H9 (cell line): ENCODE measurements at regions not wholly inside any gene's neighbourhood (a gene's known extent, or its start where the extent isn't known, plus 50 kb on each side); places are given as distances from the start of the nearest gene placed in this dataset.

Experiments used
- DNase-seq: peaks from one replicate; pipeline ENCODE4 v3.0.0-alpha.2; 2017
- H2AFZ ChIP-seq: one replicate; pipeline ENCODE4 v1.6.1; 2013; ENCODE audit warnings: mild to moderate bottlenecking, low read length, control low read depth, moderate library complexity
- H2AK5ac ChIP-seq: 2 replicates; pipeline ENCODE4 v1.6.1; 2013; ENCODE audit warnings: low read length, control low read depth, mixed read lengths; ENCODE audit not compliant: insufficient read length
- H2BK120ac ChIP-seq: one replicate; pipeline ENCODE4 v1.6.1; 2013; ENCODE audit warnings: low read depth, mild to moderate bottlenecking, low read length, control low read depth, inconsistent platforms; ENCODE audit not compliant: poor library complexity, severe bottlenecking
- H2BK12ac ChIP-seq: 2 replicates; pipeline ENCODE4 v1.6.1; 2013; ENCODE audit warnings: low read length, control low read depth, mixed read lengths, low read depth; ENCODE audit not compliant: insufficient read length
- H2BK15ac ChIP-seq: 2 replicates; pipeline ENCODE4 v1.6.1; 2013; ENCODE audit warnings: low read depth, low read length, control low read depth
- H2BK20ac ChIP-seq: one replicate; pipeline ENCODE4 v1.6.1; 2013; ENCODE audit warnings: low read depth, mild to moderate bottlenecking, low read length, control low read depth, inconsistent platforms; ENCODE audit not compliant: poor library complexity, severe bottlenecking
- H2BK5ac ChIP-seq: 2 replicates; pipeline ENCODE4 v1.6.1; 2013; ENCODE audit warnings: low read length, control low read depth, mixed read lengths; ENCODE audit not compliant: insufficient read length
- H3K14ac ChIP-seq: 2 replicates; pipeline ENCODE4 v1.6.1; 2013; ENCODE audit warnings: low read length, control low read depth; ENCODE audit not compliant: insufficient read depth
- H3K18ac ChIP-seq: 2 replicates; pipeline ENCODE4 v1.6.1; 2013; ENCODE audit warnings: low read depth, mild to moderate bottlenecking, mixed read lengths, low read length, control low read depth; ENCODE audit not compliant: insufficient read length
- H3K23ac ChIP-seq: 2 replicates; pipeline ENCODE4 v1.6.1; 2013; ENCODE audit warnings: low read length, control low read depth, mixed read lengths, low read depth; ENCODE audit not compliant: insufficient read length
- H3K23me2 ChIP-seq: 2 replicates; pipeline ENCODE4 v1.6.1; 2013; ENCODE audit warnings: low read depth, mild to moderate bottlenecking, mixed read lengths, low read length, control low read depth; ENCODE audit not compliant: insufficient read length, poor library complexity, severe bottlenecking
- H3K27ac ChIP-seq: 2 replicates; pipeline ENCODE4 v1.5.1; 2013; ENCODE audit warnings: low read length, control low read depth, mixed read lengths, low read depth; ENCODE audit not compliant: insufficient read length
- H3K27me3 ChIP-seq: 2 replicates; pipeline ENCODE4 v1.6.1; 2013; ENCODE audit warnings: low read length, control low read depth, inconsistent platforms; ENCODE audit not compliant: insufficient read depth
- H3K4ac ChIP-seq: 2 replicates; pipeline ENCODE4 v1.6.1; 2013; ENCODE audit warnings: low read depth, mild to moderate bottlenecking, control low read depth, inconsistent platforms, low read length, moderate library complexity
- H3K4me1 ChIP-seq: 2 replicates; pipeline ENCODE4 v1.6.1; 2013; ENCODE audit warnings: low read length, control low read depth, inconsistent platforms; ENCODE audit not compliant: insufficient read depth
- H3K4me2 ChIP-seq: 2 replicates; pipeline ENCODE4 v1.6.1; 2013; ENCODE audit warnings: low read length, control low read depth, mixed read lengths; ENCODE audit not compliant: insufficient read length, insufficient read depth
- H3K56ac ChIP-seq: 2 replicates; pipeline ENCODE4 v1.6.1; 2013; ENCODE audit warnings: low read depth, mild to moderate bottlenecking, mixed read lengths, low read length, control low read depth; ENCODE audit not compliant: insufficient read length
- H3K79me1 ChIP-seq: 2 replicates; pipeline ENCODE4 v1.6.1; 2013; ENCODE audit warnings: low read depth, mild to moderate bottlenecking, moderate library complexity, low read length, control low read depth, inconsistent platforms; ENCODE audit not compliant: insufficient read depth, poor library complexity, severe bottlenecking
- H3K79me2 ChIP-seq: 2 replicates; pipeline ENCODE4 v1.6.1; 2013; ENCODE audit warnings: low read length, control low read depth, inconsistent platforms; ENCODE audit not compliant: insufficient read depth
- H3K9ac ChIP-seq: 2 replicates; pipeline ENCODE4 v1.6.1; 2013; ENCODE audit warnings: low read length, control low read depth, mixed read lengths; ENCODE audit not compliant: insufficient read length; ENCODE audit errors: extremely low read depth
- H3K9me3 ChIP-seq: one replicate; pipeline ENCODE4 v1.6.1; 2013; ENCODE audit warnings: low read depth, low read length, inconsistent platforms; ENCODE audit not compliant: control insufficient read depth
- H3T11ph ChIP-seq: one replicate; pipeline ENCODE4 v1.6.1; 2013; ENCODE audit warnings: mild to moderate bottlenecking, low read length, control low read depth, inconsistent platforms
- H4K20me1 ChIP-seq: one replicate; pipeline ENCODE4 v1.6.1; 2013; ENCODE audit not compliant: control insufficient read depth, insufficient read length, insufficient read depth
- H4K5ac ChIP-seq: 2 replicates; pipeline ENCODE4 v1.6.1; 2013; ENCODE audit warnings: low read depth, mild to moderate bottlenecking, mixed read lengths, low read length, control low read depth; ENCODE audit not compliant: insufficient read length
- H4K8ac ChIP-seq: replicated peaks from 2 replicates; pipeline ENCODE4 v1.6.1; 2013; ENCODE audit warnings: low read length, control low read depth, mixed read lengths, low read depth; ENCODE audit not compliant: insufficient read length
- H4K91ac ChIP-seq: 2 replicates; pipeline ENCODE4 v1.6.1; 2013; ENCODE audit warnings: low read depth, mild to moderate bottlenecking, moderate library complexity, mixed read lengths, low read length, control low read depth; ENCODE audit not compliant: insufficient read length
- H3K27ac Mint-ChIP-seq, 3 experiments: 2 replicates in 2 of 3; 3 replicates in 1 of 3; pipeline ENCODE4 v1.8.0; 2020 to 2021; ENCODE audit warnings: mixed read lengths in 3 of 3, mild to moderate bottlenecking in 1 of 3, moderate library complexity in 1 of 3
- H3K27me3 Mint-ChIP-seq: 2 replicates; pipeline ENCODE4 v1.8.0; 2021; ENCODE audit warnings: low read depth, mild to moderate bottlenecking, moderate library complexity, mixed read lengths
- H3K36me3 Mint-ChIP-seq, 3 experiments: 2 replicates in 2 of 3; 3 replicates in 1 of 3; pipeline ENCODE4 v1.8.0; 2020 to 2021; ENCODE audit warnings: low read depth in 3 of 3, mixed read lengths in 3 of 3; ENCODE audit not compliant: insufficient read depth in 1 of 3
- H3K4me1 Mint-ChIP-seq, 2 experiments: 2 replicates each; pipeline ENCODE4 v1.8.0; 2020; ENCODE audit warnings: mixed read lengths in 2 of 2
- H3K4me3 Mint-ChIP-seq, 2 experiments: 2 replicates in 1 of 2; 3 replicates in 1 of 2; pipeline ENCODE4 v1.8.0; 2020 to 2021; ENCODE audit warnings: mild to moderate bottlenecking in 2 of 2, mixed read lengths in 2 of 2, moderate library complexity in 1 of 2
- H3K9me3 Mint-ChIP-seq, 2 experiments: 2 replicates in 1 of 2; 3 replicates in 1 of 2; pipeline ENCODE4 v1.8.0; 2020; ENCODE audit warnings: mild to moderate bottlenecking in 2 of 2, mixed read lengths in 2 of 2, moderate library complexity in 1 of 2
- CTCF ChIP-seq: fragments of 200-600 bp; sonication (generic); conservative IDR thresholded peaks from 3 replicates; pipeline ENCODE4 v1.8.0; 2021; ENCODE audit warnings: antibody characterized with exemption, mild to moderate bottlenecking
- WGBS: extraction: QIAGEN DNeasy Blood & Tissue Kit; methylation state at CpG from one replicate; pipeline ENCODE4 v1.1.7; 2013; ENCODE audit warnings: missing lambda C conversion rate, low lambda C conversion rate, mixed read lengths; ENCODE audit not compliant: insufficient read length; ENCODE audit errors: extremely low coverage; 5-methylcytosine and 5-hydroxymethylcytosine counted together

GRCh38 chr3:139836698-139837464, 98.1 kb upstream of the CLSTN2 start:
- Histone ChIP-seq H3K56ac (no peak overlapping the region), H2BK15ac (no peak overlapping the region), H2AK5ac (no peak overlapping the region), H3K9ac (no peak overlapping the region), H3K9me3 (no peaks in the 10 kb centered on the region), H3K4me2 (no peak overlapping the region), H3K27me3 (no peaks in the 10 kb centered on the region), H3K14ac (no peak overlapping the region), H2BK5ac (no peak overlapping the region), H4K5ac (no peak overlapping the region), H3K23ac (no peak overlapping the region), H3K79me2 (no peaks in the 10 kb centered on the region), H3K79me1 (no peaks in the 10 kb centered on the region), H2BK120ac (no peak overlapping the region), H3K4ac (no peak overlapping the region), H3K27ac (no peak overlapping the region), H3T11ph (no peak overlapping the region), H2AFZ (no peak overlapping the region), H3K4me1 (peaks cover 3% of the 10 kb centered on the region; the same call in 1 of the 2 replicates), H3K18ac (no peak overlapping the region), H4K20me1 (no peaks in the 10 kb centered on the region), H2BK20ac (no peak overlapping the region), H4K8ac (no peak overlapping the region), H2BK12ac (no peak overlapping the region), H4K91ac (no peak overlapping the region), H3K23me2 (no peaks in the 10 kb centered on the region)
- TF ChIP-seq CTCF, result no peak
- Mint-ChIP-seq H3K27ac (peak overlapping the region in 1 of 3 experiments; percentile 10; a peak in 1 of 7 replicates), H3K9me3 (no peaks in the 10 kb centered on the region), H3K4me3 (no peak overlapping the region), H3K27me3 (no peaks in the 10 kb centered on the region), H3K36me3 (no peaks in the 10 kb centered on the region), H3K4me1 (peaks cover 12 to 16% of the 10 kb centered on the region in 2 experiments)
- WGBS, result no CpG with 5 or more reads among the region's 4 CpGs
- DNase-seq, result no peak
